Germinal center (tissue), 1 donor: ENCODE measurements at regions not wholly inside any gene's neighbourhood (a gene's known extent, or its start where the extent isn't known, plus 50 kb on each side); places are given as distances from the start of the nearest gene placed in this dataset.
A peak's percentile ranks its signal among the peaks of the same experiment; 100 is the strongest.

Experiments
- DNase-seq: peaks from one replicate; pipeline ENCODE4 v3.0.0; 2012; ENCODE audit warnings: mixed read lengths, low spot score

GRCh38 chr9:6703898-6704639, 53.7 kb upstream of the KDM4C start:
- peak; percentile 85 for DNase-seq

GRCh38 chr9:6702707-6703106, 55.1 kb upstream of the KDM4C start:
- DNase-seq, result no peak

- DNase-seq, result no peak
Measured at GRCh38 chr9:6696178-6696577, 50.6 kb upstream of the GLDC start.

GRCh38 chr9:6695121-6695814, 49.7 kb upstream of the GLDC start:
- no peak for DNase-seq
